GM18858 (cell line): ENCODE measurements at regions not wholly inside any gene's neighbourhood (a gene's known extent, or its start where the extent isn't known, plus 50 kb on each side); places are given as distances from the start of the nearest gene placed in this dataset.

Source experiments
- ATAC-seq: cut with Tn5 transposase; IDR thresholded peaks from one replicate; pipeline ENCODE4 v1.9.1; 2021; ENCODE audit not compliant: unreplicated experiment

DNA sequence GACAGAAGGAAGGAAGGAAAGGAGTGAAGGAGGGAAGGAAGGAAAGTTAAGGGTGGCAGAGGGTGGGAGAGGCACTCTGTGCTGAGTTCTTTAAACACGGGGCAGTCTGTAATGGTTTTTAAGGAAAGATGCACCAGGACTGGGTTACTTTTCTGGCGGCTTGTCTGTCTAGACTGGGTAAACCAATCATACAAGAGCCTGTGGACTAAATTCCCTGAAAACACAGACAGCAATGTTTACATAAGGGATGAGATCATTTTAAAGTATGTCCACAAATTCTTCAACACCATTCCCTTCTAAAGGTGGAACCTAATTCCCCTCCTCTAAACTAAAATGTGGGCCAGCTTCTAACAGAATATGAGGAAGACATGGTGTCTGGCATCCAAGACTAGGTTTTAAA lies 235.5 kb upstream of the IGF1R start:
- ATAC-seq, result no peak

DNA sequence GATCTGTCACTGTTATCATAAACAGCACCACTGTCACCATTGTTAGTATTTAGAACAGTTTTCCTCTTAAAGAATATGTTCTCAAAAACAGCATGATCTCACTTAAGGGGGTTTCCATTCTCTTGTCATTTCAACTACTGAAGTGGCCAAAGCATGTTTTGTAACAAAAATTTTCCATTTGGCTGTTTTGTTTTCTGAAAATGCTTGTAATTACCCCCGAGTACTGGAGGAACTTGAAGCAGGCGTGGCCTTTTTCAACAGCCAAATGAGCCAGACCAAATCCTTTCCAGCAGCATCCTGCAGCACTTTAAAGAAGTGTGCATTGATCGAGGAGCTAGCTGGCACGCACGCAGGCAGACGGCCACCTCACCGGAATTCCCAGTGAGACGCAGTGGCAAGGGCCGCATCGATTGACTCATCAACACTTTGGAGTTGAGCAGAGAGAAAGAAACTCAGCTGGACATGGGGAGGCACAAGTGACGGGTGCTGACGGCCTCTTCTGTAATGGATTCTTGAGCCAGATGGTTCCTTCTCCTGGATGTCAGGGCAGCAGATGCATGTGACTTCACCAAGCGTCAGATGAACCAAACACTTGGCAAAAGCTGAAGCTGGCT lies 234.3 kb upstream of the IGF1R start:
- no peak for ATAC-seq

DNA sequence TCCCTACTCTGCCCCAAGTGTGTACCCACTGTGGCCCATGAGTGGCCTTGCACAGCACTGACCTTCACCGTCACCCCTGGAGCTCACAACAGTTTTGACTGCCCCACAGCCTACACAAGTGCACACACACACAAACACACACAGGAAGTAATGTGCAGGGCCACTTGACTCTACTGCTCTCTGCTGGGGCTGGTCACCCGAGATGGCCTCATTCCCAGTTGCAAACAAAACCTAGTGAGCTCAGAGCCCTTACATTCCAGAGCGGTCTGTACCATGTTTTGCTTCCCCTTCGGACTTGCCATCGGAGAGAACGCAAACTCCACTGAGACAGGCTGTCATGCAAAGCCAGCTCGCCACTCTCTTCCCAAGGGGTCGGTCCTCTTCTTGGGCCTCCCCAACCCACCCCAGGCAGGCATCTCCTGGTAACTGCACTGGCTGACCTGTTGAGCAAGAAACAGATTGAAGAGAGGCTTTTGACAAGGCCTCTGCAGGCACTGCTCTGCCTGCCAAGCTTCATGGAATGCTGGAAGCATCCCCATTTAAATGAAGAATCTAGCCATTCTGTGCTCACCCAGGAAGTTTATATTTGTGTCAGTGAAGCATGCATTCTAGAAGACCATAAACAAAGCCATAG lies 232.0 kb upstream of the IGF1R start:
- ATAC-seq, result no peak

DNA sequence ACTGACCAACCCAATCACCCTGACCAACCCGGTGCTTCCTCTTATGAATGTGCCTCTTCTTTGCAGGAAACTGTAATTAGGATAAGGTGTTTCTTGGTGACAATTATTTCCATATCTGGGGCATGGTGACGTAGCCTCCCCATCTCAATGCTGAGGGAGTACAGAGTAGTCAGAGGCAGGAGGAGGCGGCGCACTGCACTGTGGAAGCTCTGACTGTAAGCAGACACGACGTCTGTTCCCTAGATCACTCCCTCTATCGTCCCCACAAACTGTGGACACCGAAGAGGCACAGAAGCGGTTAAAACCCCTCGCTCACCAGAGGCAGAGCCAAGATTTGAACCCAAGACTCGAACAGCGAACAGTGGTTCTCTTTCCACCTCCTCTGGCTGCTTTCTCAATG lies 231.0 kb upstream of the IGF1R start:
- no peak for ATAC-seq

DNA sequence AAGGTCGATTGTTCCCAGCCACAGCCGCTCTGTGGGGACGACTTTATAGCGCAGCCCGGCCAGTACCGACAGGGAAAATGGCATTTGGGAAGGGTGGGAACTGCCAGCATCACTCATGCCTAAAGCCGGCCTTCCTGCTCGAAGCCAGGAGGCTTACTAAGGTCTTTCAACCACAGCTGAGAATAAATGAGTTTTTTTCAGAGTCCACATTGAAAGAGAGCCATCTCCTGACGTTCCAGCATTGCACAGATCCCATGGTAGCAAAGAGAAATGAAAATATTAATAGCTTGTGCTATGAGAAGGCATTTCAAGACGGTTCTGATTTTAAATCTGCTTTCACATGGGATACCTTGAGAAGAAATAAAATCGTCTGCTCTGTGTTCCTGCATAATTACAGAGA lies 230.2 kb upstream of the IGF1R start:
- ATAC-seq, result no peak

DNA sequence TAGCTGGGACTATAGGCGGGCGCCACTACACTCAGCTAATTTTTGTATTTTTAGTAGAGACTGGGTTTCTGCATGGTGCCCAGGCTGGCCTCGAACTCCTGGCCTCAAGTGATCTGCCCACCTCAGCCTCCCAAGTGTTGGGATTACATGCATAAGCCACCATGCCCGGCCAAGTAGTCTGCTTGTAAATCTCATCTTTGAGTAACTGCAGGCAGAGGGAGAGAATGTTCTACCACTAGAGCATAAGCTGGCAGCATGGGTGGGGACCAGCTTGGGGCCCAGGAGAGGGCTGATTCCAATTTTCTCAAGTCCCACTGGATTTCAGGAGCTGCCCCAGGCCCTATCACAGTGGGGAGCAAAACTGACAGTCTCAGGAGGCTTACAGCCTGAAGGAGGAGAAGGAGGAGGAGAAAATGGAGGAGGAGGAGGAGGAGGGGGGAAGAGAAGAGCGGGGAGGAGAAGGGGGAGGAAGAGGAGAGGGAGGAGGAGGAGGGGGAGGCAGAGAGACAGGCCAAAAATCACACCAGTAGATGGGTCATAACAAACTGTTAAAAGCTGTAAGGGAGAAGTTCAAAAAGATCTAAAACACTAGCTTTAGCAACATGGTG lies 229.1 kb upstream of the IGF1R start:
- ATAC-seq, result no peak

DNA sequence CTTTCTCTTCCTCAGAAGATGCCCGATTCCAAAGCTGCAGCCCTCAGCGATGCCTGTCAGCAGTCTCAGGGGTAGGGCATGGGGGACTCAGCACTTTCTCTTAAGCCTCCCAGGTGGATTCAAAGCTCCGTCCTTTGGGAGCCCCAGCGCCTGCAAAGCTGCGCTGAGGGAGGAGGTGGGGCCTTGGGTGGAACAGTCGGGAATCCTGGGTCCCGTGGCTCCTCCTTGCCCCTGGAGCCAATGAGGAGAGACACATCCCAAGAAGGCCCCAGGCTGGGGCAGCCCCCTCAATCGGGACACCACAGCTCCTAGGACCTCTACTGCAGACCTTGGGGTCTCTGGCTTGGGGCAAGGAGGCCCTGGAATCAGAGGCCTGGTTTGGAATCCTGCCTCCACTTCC lies 227.5 kb upstream of the IGF1R start:
- no peak for ATAC-seq

DNA sequence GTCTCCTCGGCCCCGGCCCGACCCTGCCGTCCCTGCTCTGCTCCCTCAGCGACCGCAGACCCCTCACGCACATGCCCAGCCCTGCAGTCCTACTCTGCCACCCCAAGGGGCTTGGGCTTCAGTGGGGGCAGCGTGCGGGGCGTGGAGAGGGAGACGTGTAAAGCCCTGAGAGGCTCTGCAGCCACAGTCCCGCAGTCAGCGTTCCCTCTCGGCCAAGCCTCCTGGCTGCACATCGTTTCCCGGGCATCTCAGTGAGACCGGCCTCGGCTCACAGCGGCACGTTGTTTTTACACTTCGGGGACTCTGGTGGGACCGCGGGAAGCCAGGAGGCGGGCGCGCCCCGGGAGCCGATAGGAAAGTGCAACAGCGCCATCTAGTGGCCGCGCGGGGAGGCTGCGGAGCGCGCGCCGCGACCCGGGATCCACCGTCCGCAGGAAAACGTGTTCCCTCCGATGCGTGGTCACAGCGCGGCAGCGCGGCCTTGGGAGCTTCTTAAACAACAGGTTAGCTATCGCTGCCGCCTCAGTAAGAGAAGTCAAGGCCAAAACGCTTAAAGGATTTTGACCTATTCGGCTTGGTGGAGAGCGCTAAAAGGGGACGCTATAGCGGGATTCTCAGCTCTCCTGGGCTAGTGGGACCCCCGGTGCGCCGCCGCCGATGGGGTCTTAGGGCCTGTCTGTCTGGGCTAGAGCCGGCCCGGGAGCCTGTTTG lies 226.8 kb upstream of the IGF1R start:
- peak; percentile 73 for ATAC-seq

DNA sequence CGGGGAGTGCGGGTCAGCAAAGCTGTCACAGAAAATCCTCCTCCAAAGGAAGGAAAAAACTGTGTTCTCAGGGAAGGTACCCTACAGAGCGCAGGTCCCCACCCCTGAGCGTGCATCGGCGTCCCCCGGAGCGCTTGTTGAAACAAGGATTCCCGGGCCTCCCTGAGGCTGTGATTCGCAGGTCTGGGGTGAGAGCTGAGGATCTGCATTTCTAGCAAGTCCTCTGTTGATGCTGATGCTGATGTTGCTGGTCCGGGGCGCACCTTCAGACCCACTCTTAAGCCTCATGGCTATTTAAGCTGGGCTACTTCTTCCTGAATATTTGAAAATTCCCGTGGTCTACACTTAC lies 226.2 kb upstream of the IGF1R start:
- ATAC-seq, result no peak

DNA sequence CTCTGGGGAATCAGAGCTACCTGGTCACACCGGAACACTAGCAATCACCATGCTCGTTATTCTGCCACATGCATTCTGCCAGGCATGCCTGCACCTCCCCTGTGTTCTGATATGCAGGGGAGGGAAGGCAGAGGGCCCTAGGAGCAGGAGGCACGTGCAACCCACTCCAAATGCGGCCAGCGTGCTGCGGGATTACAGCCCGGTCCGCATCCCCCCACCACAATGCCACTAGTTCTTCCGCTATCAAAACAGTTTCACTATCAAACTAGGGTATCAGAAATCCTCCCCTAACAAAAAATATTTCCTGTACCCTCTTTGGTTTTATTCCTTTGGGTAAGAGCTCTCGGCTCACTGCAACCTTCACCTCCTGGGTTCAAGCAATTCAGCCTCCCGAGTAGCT lies 223.2 kb upstream of the IGF1R start:
- ATAC-seq, result no peak

DNA sequence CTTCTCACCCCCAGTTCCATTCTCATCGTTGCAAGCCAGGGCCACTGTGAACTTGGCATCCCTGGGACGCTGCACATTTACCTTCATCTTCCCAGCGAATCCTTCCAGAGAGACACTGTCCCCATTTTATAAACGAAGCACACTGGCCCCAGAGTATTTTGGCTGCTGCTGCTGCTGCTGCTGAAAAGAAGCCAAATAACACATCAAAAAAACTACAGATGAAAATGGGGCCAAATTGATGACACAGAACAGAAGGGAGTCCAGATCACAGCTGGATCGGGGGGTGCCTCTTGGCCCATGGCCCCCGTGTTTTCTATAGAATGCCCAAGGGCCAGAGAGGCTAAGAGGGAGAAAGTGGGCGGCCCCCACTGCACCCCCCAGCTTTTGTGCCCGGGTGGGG lies 221.0 kb upstream of the IGF1R start:
- no peak for ATAC-seq

DNA sequence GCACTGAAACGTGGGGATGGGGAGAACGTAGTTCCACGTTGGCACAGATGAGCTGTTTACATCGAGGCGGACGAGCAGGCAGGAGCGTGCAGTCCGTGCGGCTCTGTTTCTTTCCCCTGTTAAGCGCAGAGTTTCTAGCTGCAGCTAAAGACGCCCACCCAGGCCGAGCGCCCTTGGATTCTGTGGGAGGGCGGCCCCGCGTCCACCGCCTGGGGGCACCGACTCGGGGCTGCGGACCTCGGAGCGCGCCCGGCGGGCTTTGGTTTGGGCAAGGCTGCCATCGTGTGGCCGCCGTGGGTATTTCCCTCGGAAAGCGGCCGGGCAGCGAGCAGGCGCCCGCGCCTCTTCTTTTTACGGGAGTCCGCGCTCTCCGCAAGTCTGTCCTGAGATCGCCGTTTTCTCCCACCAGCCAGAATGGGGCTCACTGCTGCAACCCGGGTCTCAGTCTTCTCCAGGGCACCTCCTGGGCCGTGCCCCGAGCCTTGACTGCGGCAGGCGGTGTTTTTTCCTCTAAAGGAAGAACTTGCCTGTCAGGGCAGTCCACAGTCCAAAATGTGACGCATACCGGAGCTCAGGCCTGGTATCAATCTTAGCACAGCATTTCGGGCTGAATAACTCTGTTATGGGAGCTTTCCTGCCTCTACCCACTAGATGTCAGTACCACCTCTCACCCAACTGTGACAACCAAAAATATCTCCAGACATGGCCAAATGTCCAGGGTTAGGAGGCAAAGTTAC lies 219.9 kb upstream of the IGF1R start:
- ATAC-seq, result peak; percentile 85

DNA sequence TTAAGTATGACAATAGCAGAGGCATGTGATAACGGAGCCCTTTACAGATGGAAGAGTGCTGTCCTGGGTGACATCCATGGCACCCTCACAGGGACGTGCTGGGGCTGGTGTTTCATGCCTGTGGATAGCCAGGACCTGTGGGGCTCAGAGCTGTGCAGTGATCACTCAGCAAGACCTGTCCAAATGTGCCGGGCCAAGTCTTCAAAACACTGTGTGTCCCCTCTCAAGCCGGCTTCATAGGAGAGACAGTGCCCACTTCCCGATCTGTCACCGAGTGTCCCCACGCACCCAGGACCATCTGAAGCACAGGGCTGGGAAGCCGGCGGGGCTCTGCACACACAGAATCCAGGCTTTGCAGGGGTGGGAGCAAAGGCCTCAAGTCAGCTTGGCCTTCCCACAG lies 217.2 kb upstream of the IGF1R start:
- ATAC-seq, result no peak

DNA sequence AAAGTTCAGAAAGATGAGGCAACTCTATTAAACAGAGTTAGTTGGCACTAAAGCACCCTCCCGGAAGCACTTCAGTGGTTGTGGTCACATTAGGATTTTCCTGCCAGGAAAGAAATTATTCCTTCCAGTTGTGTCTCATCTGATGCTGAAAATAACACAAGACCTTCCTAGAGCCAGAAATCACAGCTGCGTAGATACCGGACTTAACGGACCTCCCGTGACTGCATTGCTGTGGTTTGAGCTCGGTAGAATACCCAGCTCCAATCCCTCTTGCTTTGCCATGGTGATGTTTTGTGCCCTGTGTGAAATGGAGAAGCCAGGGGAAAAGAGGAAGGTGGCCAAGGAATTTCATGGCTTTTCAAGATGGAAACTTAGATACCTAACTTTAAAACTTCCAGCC lies 215.0 kb upstream of the IGF1R start:
- no peak for ATAC-seq

DNA sequence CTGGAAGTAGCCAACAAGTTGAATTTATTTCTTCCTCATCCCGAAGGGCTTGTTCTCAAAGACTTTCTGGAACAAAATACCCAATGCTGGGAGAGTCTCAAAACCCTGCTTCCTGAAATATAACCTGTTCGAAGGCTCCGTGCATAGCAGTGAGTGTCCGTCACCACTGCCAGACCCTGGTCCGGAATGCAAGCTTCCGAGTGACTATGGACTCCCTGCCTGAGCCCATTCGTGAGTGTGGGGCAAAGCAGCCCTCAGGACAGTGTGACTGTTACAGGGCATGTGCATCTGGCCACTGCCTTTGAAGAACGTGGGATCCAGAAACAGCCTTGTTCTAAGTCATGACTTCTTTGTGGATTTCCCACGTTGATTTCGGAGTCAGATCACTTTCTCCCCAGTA lies 214.5 kb upstream of the IGF1R start:
- ATAC-seq, result no peak

DNA sequence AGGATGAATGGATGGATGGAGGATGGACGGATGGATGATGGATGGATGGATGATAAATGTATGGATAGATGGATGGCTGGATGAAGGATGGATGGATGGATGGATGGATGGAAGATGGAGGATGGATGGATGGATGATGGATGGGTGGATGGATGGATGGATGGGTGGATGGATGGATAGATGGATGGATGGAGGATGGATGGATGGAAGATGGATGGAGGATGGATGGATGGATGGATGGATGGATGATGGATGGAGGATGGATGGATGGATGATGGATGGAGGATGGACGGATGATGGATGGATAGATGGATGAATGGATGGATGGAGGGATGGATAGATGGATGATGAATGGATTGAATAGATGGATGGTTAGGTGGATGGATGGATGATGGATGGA lies 210.6 kb upstream of the IGF1R start:
- no peak for ATAC-seq

DNA sequence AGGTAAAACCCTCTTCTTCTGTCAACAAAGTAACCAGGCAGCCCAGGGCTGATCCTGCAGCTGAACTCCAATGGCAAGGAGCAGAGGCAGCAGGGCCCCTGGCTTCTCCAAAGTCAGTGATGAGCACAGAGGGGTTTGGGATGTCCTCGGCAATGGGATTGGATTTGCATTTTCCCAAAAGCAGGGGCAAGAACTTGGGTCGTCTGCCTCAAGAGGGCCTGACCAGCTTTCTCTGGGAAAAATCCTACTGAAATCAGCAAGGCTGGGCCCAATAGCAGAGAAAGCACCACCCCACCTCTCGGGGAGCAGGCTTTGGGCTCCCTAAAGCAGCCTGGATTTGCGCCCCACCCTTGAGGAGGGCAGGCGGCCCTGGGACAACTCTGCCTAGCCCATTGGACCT lies 210.0 kb upstream of the IGF1R start:
- ATAC-seq, result no peak

DNA sequence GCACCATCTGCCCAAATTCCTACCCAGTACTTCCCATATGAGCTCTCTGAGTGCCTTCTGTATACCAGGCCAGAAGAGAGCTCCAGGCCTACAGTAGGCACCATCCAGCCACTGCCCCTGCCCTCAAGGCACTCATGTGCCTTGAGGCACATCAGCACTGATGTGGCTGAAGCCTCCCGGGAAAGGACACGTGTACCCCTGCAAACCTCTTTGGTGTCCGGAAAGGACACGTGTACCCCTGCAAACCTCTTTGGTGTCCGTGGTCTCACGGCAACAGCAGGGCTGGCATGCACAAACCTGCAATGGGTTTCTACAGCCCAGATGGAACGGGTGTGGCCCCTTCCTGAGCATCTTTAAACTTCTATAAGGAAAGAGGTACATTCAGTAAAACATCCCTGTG lies 209.4 kb upstream of the IGF1R start:
- no peak for ATAC-seq

DNA sequence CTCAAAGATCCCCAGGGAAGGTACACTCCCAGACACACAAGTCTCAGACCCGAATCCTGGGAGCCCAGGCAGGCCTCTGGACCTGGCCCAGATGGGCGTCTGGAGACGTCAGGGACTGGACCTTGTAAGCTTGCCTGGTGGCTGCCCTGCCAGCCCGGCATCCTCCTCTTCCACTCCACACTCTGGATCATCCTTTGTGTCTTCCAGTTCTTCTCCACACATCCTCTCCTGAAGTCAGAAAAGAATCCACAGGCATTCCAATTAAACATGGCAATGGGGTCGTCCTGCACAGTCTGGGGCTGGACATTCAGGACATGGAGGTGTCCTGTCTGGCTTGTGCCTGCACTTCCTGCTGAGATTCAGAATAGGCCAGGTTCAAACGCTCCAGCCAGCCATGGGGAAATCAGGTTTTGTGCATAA lies 208.8 kb upstream of the IGF1R start:
- ATAC-seq, result no peak

DNA sequence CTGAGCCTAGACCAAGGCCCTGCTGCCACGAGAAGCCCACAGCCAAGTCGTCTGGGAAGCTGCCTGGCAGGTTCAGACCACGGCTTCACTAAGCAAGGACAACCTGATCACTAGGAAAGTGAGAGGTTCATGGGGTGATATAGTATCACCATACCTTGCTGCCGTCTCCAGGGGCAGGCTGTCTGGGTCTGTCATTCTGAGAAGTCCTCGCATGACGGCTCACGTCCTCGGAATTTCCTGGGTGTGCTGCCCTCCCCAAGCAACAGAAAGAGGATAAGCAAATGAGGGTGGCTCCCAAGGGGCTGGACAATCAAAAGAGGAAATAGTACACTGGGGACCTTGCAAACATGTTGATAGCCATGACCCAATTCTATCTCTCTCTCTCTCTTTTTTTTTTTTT lies 207.4 kb upstream of the IGF1R start:
- no peak for ATAC-seq

DNA sequence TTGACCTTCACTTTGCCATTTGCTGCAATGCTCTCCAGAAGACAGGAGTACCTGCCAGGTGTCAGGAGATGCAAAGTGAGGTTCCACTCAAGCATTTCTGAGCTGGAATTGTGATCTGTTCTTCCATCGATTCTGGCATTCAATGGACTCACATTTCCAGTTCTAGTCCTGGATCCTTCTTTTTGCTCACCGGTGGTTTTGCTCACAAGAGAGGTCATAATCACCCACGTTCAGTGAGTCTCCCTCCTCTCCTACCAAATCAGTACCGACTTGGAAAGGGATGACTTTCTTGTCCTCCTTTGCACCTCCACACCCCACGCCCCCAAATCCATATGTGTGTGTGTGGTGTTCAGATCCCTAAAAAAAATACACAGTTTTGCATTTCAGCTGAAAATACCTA lies 206.7 kb upstream of the IGF1R start:
- ATAC-seq, result no peak

DNA sequence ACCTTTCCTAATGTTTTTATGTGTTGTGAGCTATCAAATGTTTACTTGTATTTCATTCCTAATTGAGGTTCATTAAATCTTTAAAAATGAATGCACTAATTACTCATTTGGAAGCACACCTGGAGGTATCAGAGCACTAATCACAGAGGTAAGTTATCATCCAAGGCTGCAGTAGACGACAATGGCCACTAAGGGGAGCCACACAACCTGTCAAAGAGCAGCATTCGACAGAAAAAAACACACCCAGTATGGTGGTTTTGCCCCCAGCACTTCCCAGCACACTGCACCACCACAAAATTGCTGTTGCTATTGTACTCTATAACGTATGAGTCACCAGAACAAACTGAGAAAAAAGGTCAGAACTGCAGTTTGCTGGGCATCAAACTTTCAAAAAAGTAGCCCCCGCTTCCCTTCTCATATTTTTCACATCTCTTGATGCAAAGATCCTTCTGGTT lies 205.9 kb upstream of the IGF1R start:
- ATAC-seq, result peak; percentile 77
